ENCODE measurements at regions not wholly inside any gene's neighbourhood (a gene's known extent, or its start where the extent isn't known, plus 50 kb on each side); places are given as distances from the start of the nearest gene placed in this dataset.

DNA sequence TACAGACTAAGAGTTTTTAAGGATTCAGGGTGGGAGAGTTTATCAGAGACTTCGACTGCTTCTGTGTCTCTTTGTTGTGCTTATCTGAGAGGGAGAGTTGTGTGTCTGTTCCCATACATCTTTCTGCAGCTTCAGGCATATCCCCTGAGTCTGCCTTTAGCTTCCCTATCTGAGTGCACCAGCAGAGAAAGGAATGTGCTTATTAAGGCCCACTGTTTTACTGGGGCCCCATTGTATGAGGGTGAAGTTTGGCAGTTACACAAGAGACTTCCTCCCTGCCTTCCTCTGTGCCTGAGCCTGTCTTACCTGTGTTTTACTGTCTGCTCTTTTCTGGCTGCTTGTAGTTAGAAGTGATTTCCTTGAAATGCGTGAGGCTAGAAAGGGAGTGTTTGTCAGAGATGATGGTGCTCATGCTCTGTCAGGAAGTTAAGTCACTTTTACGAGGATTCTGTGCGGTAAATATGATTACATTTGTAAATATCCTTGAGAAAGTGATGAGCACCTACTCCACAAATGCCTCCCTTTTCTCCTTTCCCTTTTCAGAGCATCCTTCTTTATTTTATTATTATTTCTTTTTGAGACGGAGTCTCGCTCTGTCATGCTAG lies 1228.9 kb upstream of the MIR17HG start:
- peak; percentile 8 for DNase-seq (ENCODE audit: low spot score)
- Mint-ChIP-seq H3K36me3 (ENCODE audit: low read depth, unreplicated experiment) (no peaks in the 10 kb centered on the region), H3K4me3 (ENCODE audit: unreplicated experiment) (no peak overlapping the region), H3K27ac (ENCODE audit: unreplicated experiment) (peak overlapping the region; percentile 79), H3K27me3 (ENCODE audit: unreplicated experiment) (peaks cover 2% of the 10 kb centered on the region), H3K4me1 (ENCODE audit: unreplicated experiment) (peaks cover 12% of the 10 kb centered on the region), H3K9me3 (ENCODE audit: unreplicated experiment) (no peaks in the 10 kb centered on the region)
- TF ChIP-seq, protein P1, sequence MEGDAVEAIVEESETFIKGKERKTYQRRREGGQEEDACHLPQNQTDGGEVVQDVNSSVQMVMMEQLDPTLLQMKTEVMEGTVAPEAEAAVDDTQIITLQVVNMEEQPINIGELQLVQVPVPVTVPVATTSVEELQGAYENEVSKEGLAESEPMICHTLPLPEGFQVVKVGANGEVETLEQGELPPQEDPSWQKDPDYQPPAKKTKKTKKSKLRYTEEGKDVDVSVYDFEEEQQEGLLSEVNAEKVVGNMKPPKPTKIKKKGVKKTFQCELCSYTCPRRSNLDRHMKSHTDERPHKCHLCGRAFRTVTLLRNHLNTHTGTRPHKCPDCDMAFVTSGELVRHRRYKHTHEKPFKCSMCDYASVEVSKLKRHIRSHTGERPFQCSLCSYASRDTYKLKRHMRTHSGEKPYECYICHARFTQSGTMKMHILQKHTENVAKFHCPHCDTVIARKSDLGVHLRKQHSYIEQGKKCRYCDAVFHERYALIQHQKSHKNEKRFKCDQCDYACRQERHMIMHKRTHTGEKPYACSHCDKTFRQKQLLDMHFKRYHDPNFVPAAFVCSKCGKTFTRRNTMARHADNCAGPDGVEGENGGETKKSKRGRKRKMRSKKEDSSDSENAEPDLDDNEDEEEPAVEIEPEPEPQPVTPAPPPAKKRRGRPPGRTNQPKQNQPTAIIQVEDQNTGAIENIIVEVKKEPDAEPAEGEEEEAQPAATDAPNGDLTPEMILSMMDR (IDR thresholded peaks at IDR 0.05; ENCODE audit: unreplicated experiment), result no peak

DNA sequence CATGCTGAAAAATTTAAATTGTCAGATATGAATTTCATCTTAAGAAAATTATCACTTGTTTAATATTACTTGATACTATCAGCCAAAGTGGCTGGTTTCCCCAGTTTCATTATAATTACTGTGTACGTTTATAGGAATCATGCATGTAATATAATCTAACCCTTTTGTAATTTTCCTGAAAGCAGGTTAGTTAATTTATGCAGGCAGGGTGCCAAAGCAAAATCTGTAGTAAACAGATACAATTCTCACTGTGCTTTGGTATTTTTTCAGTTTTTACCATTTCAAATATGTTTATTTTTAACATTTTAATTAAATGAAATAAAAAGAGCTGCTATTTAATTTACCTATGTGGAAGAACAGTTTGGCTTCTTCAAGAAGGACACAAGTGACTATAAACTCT lies 1227.5 kb upstream of the MIR17HG start:
- no peak overlapping the region for H3K4me3 Mint-ChIP-seq (ENCODE audit: unreplicated experiment)
- no peak overlapping the region for H3K27ac Mint-ChIP-seq (ENCODE audit: unreplicated experiment)
- no peaks in the 10 kb centered on the region for H3K36me3 Mint-ChIP-seq (ENCODE audit: low read depth, unreplicated experiment)
- DNase-seq (ENCODE audit: low spot score), result no peak
- H3K27me3 Mint-ChIP-seq (ENCODE audit: unreplicated experiment), result no peaks in the 10 kb centered on the region
- H3K4me1 Mint-ChIP-seq (ENCODE audit: unreplicated experiment), result peaks cover 12% of the 10 kb centered on the region
- TF ChIP-seq, protein P1 (IDR thresholded peaks at IDR 0.05; ENCODE audit: unreplicated experiment), result no peak
- H3K9me3 Mint-ChIP-seq (ENCODE audit: unreplicated experiment), result no peaks in the 10 kb centered on the region

DNA sequence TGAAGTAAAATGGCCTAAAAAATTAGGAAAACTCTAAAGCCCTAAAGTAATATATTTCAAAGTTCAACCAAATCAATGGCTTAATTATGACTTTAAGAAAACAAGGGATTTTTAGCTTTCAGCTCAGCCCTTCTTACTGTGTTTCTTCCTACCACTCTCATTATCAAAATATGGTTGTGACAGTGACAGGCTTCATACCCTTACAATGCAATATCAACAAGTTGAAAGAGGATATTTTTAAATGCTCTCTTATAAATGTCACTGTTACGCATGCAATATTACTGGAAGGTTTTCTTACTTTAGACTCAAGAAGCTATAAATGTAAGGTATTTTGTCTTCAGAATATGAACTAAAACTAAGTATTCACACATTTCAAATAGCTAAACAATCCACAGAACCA lies 1225.7 kb upstream of the MIR17HG start:
- H3K27me3 Mint-ChIP-seq (ENCODE audit: unreplicated experiment), result no peaks in the 10 kb centered on the region
- TF ChIP-seq, protein P1 (IDR thresholded peaks at IDR 0.05; ENCODE audit: unreplicated experiment), result no peak
- H3K36me3 Mint-ChIP-seq (ENCODE audit: low read depth, unreplicated experiment), result no peaks in the 10 kb centered on the region
- peaks cover 12% of the 10 kb centered on the region for H3K4me1 Mint-ChIP-seq (ENCODE audit: unreplicated experiment)
- no peaks in the 10 kb centered on the region for H3K9me3 Mint-ChIP-seq (ENCODE audit: unreplicated experiment)
- DNase-seq (ENCODE audit: low spot score), result no peak
- H3K4me3 Mint-ChIP-seq (ENCODE audit: unreplicated experiment), result no peak overlapping the region
- no peak overlapping the region for H3K27ac Mint-ChIP-seq (ENCODE audit: unreplicated experiment)

DNA sequence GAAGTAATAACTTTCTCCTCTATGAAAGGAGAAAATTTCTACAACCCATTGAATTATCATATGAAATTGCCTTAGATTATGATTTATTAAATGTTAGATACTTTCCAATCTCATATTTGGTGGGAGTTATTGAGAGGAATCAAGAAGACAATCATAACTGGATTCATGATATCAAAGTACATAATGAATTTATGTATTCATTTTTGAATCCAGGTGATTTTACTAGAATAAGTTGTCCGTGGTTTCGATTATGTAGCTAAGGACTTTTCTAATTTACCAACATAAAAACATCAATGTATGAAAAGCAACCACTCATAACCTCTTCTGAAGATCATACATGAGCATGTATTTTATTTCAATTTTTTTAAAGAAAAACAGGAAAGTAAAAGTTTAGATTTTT lies 1225.0 kb upstream of the MIR17HG start:
- Mint-ChIP-seq H3K36me3 (ENCODE audit: low read depth, unreplicated experiment) (no peaks in the 10 kb centered on the region), H3K4me1 (ENCODE audit: unreplicated experiment) (peaks cover 12% of the 10 kb centered on the region), H3K27me3 (ENCODE audit: unreplicated experiment) (no peaks in the 10 kb centered on the region), H3K9me3 (ENCODE audit: unreplicated experiment) (no peaks in the 10 kb centered on the region), H3K27ac (ENCODE audit: unreplicated experiment) (no peak overlapping the region), H3K4me3 (ENCODE audit: unreplicated experiment) (no peak overlapping the region)
- DNase-seq (ENCODE audit: low spot score), result no peak
- TF ChIP-seq, protein P1 (IDR thresholded peaks at IDR 0.05; ENCODE audit: unreplicated experiment), result no peak

DNA sequence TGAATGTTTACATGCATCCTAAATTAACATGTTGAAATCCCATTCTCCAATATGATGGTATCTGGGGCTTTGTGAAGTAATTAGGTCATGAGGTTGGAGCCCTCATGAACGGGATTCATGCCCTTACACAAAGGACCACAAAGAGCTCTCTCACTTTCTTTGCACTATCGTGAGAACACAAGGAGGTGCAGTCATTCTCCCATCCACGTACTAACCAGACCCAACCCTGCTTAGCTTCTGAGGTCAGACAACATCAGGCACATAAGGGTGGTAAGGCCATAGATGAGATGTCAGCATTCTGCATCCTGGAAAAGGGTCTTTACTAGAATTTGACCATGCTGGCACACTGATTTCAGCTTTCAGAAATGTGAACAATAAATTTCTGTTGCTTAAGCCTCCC lies 1211.9 kb upstream of the MIR17HG start:
- Mint-ChIP-seq H3K27ac (ENCODE audit: unreplicated experiment) (no peak overlapping the region), H3K9me3 (ENCODE audit: unreplicated experiment) (no peaks in the 10 kb centered on the region), H3K4me3 (ENCODE audit: unreplicated experiment) (no peak overlapping the region), H3K36me3 (ENCODE audit: low read depth, unreplicated experiment) (no peaks in the 10 kb centered on the region), H3K4me1 (ENCODE audit: unreplicated experiment) (no peaks in the 10 kb centered on the region), H3K27me3 (ENCODE audit: unreplicated experiment) (no peaks in the 10 kb centered on the region)
- DNase-seq (ENCODE audit: low spot score), result no peak
- TF ChIP-seq, protein P1 (IDR thresholded peaks at IDR 0.05; ENCODE audit: unreplicated experiment), result no peak
